HL-60 (cell line): ENCODE measurements at regions not wholly inside any gene's neighbourhood (a gene's known extent, or its start where the extent isn't known, plus 50 kb on each side); places are given as distances from the start of the nearest gene placed in this dataset.

Experiments used
- DNase-seq, 2 experiments: peaks; one replicate each; pipeline ENCODE4 v3.0.0-alpha.2; 2010 to 2020; ENCODE audit warnings: low read depth in 1 of 2, low spot score in 1 of 2
- H3K27ac ChIP-seq: fragments of 250-450 bp; sonication (Bioruptor Pico); replicated peaks from 2 replicates; pipeline ENCODE4 v1.5.1; 2020; ENCODE audit warnings: mild to moderate bottlenecking, moderate library complexity
- H3K27me3 ChIP-seq: fragments of 250-450 bp; sonication (Bioruptor Pico); 2 replicates; pipeline ENCODE4 v1.5.1; 2021; ENCODE audit warnings: mild to moderate bottlenecking, moderate library complexity; ENCODE audit not compliant: insufficient read depth, poor library complexity, severe bottlenecking
- H3K4me3 ChIP-seq: replicated peaks from 2 replicates; pipeline ENCODE4 v1.5.1; 2011; ENCODE audit warnings: mild to moderate bottlenecking, control low read depth, low read length; ENCODE audit not compliant: insufficient read depth
- GABPA ChIP-seq: IDR thresholded peaks from 2 replicates; pipeline ENCODE4 v1.6.1; 2012; ENCODE audit warnings: low read depth
- POLR2AphosphoS5 ChIP-seq: IDR thresholded peaks from 2 replicates; pipeline ENCODE4 v1.6.1; 2012; ENCODE audit warnings: low read depth
- SPI1 ChIP-seq: IDR thresholded peaks from 2 replicates; pipeline ENCODE4 v1.6.1; 2012; ENCODE audit warnings: low read depth, mild to moderate bottlenecking, borderline replicate concordance
- TF ChIP-seq, protein P1 (sequence below): IDR thresholded peaks from one replicate; pipeline ENCODE4 v1.5.1; 2011; ENCODE audit warnings: low read length, control low read depth, inconsistent platforms; ENCODE audit not compliant: insufficient read depth
- TF ChIP-seq, protein P2 (sequence below): IDR thresholded peaks from 2 replicates; pipeline ENCODE4 v1.6.1; 2012; ENCODE audit warnings: low read depth; ENCODE audit not compliant: insufficient replicate concordance

DNA sequence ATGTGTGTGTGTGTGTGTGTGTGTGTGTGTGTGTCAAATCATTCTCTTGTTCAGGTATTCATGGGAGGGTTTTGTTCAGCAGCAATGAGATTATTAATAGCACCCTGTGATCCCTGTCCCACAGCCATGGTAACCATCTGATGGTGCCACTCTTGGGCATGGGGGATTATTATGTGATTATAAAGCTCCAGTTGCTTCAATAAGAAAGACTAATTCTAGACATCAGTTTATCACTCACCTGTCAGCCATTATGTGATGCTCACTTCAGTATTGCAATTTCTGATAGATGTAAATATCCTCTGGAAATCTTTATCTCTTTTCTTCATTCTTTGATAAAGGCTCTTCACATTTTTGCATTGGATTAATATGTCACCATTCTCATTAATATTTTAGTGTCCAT lies 145.9 kb upstream of the POU1F1 start:
- Histone ChIP-seq H3K4me3 (no peak overlapping the region), H3K27me3 (no peaks in the 10 kb centered on the region), H3K27ac (no peak overlapping the region)
- TF ChIP-seq POLR2AphosphoS5 (no peak), SPI1 (no peak), GABPA (no peak)
- TF ChIP-seq, protein P1, sequence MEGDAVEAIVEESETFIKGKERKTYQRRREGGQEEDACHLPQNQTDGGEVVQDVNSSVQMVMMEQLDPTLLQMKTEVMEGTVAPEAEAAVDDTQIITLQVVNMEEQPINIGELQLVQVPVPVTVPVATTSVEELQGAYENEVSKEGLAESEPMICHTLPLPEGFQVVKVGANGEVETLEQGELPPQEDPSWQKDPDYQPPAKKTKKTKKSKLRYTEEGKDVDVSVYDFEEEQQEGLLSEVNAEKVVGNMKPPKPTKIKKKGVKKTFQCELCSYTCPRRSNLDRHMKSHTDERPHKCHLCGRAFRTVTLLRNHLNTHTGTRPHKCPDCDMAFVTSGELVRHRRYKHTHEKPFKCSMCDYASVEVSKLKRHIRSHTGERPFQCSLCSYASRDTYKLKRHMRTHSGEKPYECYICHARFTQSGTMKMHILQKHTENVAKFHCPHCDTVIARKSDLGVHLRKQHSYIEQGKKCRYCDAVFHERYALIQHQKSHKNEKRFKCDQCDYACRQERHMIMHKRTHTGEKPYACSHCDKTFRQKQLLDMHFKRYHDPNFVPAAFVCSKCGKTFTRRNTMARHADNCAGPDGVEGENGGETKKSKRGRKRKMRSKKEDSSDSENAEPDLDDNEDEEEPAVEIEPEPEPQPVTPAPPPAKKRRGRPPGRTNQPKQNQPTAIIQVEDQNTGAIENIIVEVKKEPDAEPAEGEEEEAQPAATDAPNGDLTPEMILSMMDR: no peak
- TF ChIP-seq, protein P2, sequence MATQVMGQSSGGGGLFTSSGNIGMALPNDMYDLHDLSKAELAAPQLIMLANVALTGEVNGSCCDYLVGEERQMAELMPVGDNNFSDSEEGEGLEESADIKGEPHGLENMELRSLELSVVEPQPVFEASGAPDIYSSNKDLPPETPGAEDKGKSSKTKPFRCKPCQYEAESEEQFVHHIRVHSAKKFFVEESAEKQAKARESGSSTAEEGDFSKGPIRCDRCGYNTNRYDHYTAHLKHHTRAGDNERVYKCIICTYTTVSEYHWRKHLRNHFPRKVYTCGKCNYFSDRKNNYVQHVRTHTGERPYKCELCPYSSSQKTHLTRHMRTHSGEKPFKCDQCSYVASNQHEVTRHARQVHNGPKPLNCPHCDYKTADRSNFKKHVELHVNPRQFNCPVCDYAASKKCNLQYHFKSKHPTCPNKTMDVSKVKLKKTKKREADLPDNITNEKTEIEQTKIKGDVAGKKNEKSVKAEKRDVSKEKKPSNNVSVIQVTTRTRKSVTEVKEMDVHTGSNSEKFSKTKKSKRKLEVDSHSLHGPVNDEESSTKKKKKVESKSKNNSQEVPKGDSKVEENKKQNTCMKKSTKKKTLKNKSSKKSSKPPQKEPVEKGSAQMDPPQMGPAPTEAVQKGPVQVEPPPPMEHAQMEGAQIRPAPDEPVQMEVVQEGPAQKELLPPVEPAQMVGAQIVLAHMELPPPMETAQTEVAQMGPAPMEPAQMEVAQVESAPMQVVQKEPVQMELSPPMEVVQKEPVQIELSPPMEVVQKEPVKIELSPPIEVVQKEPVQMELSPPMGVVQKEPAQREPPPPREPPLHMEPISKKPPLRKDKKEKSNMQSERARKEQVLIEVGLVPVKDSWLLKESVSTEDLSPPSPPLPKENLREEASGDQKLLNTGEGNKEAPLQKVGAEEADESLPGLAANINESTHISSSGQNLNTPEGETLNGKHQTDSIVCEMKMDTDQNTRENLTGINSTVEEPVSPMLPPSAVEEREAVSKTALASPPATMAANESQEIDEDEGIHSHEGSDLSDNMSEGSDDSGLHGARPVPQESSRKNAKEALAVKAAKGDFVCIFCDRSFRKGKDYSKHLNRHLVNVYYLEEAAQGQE: no peak
- DNase-seq: no peak

DNA sequence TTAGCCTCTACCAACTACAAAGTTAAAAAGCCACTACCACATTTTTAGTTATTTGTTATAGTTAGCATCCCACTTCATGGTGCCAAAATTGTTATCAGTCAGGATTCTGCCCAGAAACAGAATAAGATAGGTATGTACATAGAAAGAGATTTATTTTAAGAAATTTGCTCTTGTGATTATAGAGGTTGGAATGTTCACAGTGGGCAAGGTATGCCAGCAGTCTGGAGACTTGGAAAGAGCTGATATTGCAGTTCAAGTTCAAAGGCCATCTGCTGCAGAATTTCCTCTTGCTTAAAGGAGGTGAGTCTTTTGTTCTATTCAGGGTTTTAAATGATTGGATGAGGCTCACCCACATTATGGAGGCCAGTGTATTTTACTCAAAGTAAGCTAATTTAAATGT lies 143.8 kb upstream of the POU1F1 start:
- no peaks in the 10 kb centered on the region for H3K27me3 ChIP-seq
- TF ChIP-seq SPI1 (no peak), POLR2AphosphoS5 (no peak), GABPA (no peak)
- TF ChIP-seq, protein P2: no peak
- TF ChIP-seq, protein P1: no peak
- no peak overlapping the region for H3K4me3 ChIP-seq
- DNase-seq: no peak
- H3K27ac ChIP-seq: no peak overlapping the region

DNA sequence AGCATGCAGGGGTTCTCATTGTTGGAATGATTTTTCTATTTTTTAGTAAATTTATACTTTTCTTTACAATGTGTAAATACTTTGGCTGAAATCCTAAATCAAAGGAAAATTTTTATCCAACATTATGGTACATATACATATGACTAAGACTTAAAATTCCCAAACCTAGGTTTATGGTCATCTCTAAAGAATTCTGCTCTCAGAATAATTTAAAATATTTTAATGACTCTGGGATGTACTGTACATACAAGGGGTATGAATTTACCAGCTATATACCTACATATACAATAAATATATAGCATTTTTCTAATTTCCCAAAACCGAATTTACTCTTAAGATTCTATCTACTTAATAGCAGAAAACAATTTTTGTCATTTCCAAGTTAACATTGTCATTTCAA lies 137.9 kb upstream of the POU1F1 start:
- no peak for TF ChIP-seq GABPA
- TF ChIP-seq, protein P1: no peak
- no peak for TF ChIP-seq POLR2AphosphoS5
- TF ChIP-seq SPI1: no peak
- TF ChIP-seq, protein P2: no peak
- Histone ChIP-seq H3K27me3 (no peaks in the 10 kb centered on the region), H3K27ac (no peak overlapping the region), H3K4me3 (no peak overlapping the region)
- DNase-seq: no peak
